Adipose tissue (tissue), 3 donors: ENCODE measurements at regions not wholly inside any gene's neighbourhood (a gene's known extent, or its start where the extent isn't known, plus 50 kb on each side); places are given as distances from the start of the nearest gene placed in this dataset.

Experiments
- H3K27ac ChIP-seq: one replicate; pipeline ENCODE4 v1.5.1; 2013; ENCODE audit warnings: low read depth, low read length
- WGBS, 3 donors: extraction: QIAGEN DNeasy Blood & Tissue Kit; methylation state at CpG; one replicate each; pipeline ENCODE4 v1.1.7; 2013; 5-methylcytosine and 5-hydroxymethylcytosine counted together
- donor health status: healthy with polysubstance abuse.
- donor health status: Bipolar disorder and iron deficiency.
- donor health status: healthy.

DNA sequence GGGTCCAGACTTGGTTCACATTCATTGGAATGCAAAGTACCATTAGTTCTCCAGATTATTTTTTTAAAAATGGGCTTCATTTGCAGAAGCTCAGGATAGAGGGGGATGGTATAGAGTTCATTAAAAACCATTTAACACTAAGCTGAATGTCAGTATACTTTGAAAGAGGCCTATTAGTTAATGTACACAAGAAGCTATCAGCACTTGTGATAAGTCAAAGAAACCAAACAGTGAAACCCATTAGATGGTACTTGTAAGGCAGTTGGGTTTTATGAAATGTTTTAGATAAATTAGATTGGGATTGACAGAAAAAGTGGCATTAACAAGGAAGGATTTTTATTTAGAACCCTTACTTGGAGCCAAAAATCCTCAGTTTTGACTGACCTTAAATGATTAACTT is 229.2 kb upstream of the MPDZ start:
- no peak overlapping the region for H3K27ac ChIP-seq

DNA sequence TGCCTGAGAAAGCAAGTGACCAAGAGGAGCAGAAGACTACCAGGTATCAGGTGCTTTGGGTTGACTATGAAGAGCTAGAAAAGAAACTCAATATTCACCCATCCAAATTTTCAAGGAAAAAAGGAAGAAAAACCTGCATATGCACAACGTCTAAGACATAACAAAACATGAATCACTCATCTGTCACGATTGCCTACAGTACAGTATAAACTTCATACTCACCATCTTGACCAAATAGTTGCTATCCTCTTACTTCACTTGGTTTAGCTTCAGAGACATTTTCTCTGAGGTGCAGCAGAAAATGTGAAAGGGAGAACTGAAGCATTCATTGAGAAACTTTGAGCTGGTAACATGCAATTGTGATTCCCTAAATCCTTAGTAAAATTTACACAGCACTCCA is 228.6 kb upstream of the MPDZ start:
- WGBS, 3 donors = 73 to 77% (median 75%) methylated on average over 2 of the region's 2 CpGs
- no peak overlapping the region for H3K27ac ChIP-seq

DNA sequence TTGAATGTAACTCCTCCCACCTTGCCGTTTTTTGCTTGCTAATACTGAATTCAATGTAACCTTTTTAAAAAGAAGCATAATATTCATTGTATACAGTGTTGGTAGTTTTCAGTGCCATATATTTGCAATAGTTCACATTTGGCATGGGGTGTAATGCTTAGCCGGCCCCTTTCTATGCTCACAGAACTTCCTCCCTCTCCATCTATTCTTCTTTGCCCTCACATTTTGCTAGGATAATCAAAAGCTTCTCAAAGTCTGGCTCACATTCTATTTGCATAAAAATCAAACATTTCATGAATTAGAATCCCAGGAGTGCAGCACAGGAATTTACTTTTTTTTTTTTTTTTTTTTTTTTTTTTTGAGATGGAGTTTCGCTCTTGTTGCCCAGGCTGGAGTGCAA is 226.3 kb upstream of the MPDZ start:
- 83 to 94% (median 90%) methylated on average over 3 of the region's 3 CpGs for WGBS, 3 donors
- no peak overlapping the region for H3K27ac ChIP-seq

DNA sequence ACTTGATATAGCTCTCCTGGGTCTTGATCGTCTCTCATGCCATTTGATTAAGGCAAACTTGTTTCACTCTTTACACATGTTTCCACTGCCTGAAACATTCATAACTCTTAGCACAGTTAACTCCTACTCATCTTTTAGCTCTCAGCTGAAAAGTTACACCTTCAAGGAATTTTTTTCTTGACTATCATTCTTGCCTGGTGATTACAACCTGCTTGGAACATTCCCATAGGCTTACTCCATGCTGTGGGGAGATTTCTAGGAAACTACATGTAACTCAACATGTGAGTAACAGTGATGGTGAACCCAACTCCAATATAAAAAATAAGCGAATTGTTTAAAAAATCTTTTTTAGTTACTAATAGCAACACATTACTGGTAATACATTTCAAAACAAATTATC is 224.1 kb upstream of the MPDZ start:
- WGBS, 3 donors = 81 to 96% (median 88%) methylated on average over 2 of the region's 2 CpGs
- no peak overlapping the region for H3K27ac ChIP-seq

DNA sequence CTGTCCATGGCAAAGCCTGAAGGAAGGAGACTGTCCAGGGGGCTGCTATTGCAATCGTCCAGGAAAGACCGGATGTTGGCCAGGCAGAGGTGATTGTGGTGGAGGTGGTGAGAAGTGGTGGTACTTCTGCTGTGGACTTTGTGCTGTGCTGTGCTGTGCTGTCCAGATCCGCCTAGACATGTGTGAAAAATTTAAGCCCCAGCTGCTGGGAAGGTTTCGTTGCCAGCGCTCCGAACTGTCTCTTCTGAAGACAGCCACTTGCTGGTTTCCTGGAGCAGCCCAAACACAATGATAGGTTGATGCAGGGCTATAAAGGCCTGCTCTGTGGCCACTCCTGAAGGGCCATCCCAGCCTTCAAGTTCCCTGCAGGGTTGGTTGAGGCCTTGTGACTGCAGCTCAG is 223.0 kb upstream of the MPDZ start:
- 85 to 95% (median 91%) methylated on average over 6 of the region's 6 CpGs for WGBS, 3 donors
- H3K27ac ChIP-seq = no peak overlapping the region

DNA sequence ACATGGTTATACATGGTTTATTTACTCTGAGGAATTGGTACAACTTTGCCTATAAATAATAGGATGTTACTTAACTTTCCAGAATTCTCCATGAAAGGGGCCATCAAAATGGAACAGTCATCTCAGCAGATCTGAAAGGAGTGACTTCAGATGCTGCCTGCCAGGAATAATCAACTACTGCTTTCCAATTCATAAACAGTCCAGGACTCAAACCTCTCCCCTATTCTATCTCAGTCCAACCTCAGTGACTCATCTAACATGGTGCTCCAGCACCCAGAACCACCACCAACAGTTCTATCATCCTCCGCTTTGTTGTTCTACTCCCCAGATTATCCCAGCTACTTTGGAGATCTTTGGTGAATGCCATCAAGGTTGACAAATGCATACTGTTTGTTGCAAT is 221.5 kb upstream of the MPDZ start:
- WGBS, 3 donors = 94 to 96% (median 96%) methylated on average over 1 of the region's 1 CpG
- H3K27ac ChIP-seq = no peak overlapping the region

DNA sequence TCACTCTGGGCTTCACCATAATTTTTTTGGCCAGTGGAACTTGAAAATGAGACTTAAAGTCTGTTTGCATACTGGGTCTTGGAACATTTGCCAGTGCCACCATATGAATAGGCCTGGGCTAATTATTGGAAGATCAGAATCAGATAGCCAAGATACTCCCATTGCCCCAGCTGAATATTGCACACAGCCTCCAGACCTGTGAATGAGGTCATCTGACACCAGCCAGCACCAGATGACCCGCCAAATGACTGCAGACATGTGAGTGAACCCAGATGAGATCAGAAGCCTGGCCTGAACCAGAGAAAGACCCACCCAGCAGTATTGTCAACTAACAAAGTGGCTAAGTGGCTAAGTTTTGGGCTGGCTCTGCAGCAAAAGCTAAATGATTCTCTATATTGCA is 220.5 kb upstream of the MPDZ start:
- no peak overlapping the region for H3K27ac ChIP-seq
- 64 to 78% (median 65%) methylated on average over 1 of the region's 1 CpG for WGBS, 3 donors

DNA sequence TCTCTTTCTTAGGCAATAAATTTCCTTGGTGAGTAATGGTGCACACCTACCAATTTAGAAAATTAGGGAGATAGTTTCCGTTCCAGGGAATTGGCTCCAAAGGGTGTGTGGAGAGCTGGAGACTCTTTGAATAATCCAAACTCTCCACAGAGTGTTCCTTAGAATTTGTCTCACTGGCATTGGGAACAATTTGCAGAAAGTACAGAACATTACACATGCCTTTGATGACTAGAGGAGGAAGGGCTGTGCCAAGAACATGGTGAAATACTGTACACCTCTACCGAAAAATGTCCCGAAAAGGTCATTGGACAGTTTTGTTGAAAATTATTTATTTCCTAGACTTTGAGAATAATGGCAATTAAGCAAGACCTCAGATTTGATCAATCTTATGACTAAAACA is 214.2 kb upstream of the MPDZ start:
- 84 to 97% (median 85%) methylated on average over 3 of the region's 3 CpGs for WGBS, 3 donors
- H3K27ac ChIP-seq = no peak overlapping the region

DNA sequence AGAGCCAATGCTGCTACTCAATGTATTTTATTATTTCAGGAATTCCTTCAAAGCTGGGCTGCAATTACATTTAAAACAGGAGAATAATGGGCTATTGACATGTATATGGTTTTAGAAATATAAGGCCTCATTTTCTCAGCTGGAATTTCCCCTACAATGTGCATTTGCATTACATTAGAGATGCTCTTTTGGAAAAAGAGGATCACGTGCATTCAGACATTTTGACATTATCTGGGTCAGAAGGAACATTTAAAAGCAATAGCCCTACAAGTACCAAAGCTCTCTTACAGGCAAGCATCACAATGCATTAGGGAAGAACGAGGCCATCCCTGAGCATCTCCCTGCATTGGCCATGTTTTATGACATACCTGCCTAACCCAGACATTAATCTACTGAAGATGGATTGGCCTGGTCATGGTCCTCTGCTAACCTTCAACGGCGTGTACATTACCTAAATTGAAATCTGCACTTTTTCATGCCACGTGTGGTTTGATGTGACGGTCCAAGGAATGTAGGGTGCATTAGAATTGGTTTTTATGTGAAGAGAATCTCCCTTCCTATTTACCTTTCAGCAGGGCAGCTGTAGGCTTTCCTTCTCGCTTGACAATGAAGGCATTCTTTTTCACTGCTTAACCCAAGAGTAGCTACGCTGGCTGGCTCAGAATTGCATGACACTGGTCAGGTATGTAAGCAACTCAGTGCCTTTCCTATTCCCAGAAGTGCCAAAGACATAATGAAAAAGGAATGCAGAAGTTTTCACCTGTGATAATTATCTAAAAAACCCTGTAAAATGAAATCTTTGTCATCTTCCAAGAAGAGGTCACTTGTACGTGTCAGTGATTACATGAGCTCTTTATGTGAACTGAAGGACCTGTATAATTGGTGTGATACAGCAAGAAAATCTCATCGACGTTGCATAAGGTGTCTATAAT is 212.3 kb upstream of the MPDZ start:
- no peak overlapping the region for H3K27ac ChIP-seq
- WGBS, 3 donors = 44 to 85% (median 84%) methylated on average over 11 of the region's 11 CpGs

DNA sequence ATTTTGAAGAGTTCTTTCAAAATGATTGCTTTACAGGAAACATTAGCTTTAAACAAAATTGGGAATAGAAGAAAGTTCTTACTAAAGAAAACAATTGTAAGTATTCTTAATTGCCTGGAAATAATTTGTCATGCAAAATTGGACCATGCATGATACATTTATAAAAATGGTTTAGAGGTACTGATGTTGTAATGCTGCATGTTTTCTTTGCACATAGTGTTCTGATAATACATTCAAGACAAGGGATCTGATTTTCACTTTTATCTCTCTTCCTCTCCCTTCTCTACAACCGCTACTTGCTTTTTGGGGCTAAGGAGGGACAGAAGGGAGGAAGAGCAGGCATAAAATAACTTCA is 211.6 kb upstream of the MPDZ start:
- WGBS, 3 donors = 54 to 100% (median 55%) methylated on average over 1 of the region's 1 CpG
- H3K27ac ChIP-seq = no peak overlapping the region

DNA sequence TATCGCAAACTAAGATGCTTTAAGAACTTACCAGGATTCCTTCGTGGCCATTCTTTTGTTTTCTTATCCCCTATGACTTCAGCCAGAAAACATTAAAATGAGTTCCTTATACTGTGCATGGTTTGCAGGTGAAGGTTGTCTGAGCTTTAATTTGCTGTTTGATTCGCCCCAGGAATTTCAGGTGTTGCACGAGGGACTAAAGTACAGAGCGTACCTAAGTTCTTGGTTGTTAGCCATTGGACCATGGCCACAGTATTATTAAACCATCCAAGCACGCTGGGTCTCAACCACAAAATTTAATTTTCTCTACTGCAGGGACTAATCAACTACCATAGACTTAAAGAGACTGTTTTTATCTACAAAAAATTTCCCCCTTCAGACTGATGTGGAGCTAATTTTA is 208.4 kb upstream of the MPDZ start:
- 83 to 92% (median 91%) methylated on average over 6 of the region's 6 CpGs for WGBS, 3 donors

DNA sequence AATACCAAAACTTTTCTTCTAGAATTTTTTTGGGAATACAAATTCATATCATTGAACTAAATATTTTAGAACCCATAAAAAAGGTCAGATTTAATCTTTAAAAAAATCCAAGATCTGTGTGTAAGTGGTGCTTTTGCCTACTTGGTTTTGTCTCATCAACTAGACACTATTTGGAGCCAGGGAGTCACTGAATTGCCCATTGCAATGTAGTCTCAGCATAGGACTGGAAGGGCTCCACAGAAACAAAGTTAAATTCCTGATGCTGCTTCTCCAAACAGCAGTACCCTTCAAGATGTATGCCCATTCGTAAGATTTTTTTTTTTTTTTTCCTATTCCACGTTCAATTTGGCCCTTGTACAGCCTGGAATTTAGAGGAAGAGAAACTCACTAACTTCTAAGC is 208.0 kb upstream of the MPDZ start:
- 58 to 65% (median 60%) methylated on average over 2 of the region's 2 CpGs for WGBS, 3 donors
- H3K27ac ChIP-seq = no peak overlapping the region

More for the DNA sequence above, 208.4 kb upstream of the MPDZ start:
- no peak overlapping the region for H3K27ac ChIP-seq

DNA sequence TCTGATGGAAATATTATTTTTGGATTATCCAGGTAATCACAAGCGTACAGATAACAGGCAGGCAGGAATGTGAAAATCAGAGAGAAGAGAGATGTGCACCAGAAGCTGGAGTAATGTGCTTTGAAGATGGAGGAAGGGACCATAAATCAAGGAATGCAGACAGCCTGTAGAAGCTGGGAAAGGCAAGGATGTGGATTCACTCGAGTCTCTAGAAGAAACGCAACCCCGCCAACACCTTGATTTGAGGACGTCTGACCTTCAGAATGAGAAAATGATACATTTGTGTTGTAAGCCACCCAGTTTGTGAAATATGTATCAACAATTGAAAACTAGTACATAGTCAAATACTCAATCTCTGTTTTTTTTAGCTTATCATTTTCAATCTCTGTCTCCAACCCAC is 207.6 kb upstream of the MPDZ start:
- WGBS, 3 donors = 82 to 84% (median 84%) methylated on average over 5 of the region's 5 CpGs
- H3K27ac ChIP-seq = no peak overlapping the region

DNA sequence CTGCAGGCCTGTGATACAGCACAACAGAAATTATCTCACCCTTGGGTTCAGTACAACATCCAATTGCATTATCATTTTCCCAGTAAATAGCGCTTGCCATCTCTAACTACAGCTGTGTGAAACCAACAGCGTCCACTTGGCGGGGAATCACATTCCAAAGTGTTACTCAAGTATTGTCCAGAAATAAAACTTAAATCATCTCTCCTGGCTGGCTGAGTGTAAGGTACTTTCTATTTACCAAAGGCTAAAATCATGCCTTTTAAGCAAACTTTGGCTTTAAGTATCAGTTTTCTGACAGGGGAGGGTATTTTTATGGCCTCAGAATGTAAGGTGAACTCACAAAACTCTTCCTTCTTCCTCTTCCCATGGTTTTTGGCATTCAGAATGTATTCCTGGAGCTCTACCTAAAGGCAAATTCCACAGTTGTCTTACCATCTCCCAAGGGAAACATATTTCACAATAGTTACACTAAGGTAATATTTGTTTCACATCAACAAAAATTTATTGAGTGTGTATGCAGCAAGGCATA is 205.6 kb upstream of the MPDZ start:
- 65 to 73% (median 67%) methylated on average over 3 of the region's 3 CpGs for WGBS, 3 donors
- H3K27ac ChIP-seq = no peak overlapping the region

DNA sequence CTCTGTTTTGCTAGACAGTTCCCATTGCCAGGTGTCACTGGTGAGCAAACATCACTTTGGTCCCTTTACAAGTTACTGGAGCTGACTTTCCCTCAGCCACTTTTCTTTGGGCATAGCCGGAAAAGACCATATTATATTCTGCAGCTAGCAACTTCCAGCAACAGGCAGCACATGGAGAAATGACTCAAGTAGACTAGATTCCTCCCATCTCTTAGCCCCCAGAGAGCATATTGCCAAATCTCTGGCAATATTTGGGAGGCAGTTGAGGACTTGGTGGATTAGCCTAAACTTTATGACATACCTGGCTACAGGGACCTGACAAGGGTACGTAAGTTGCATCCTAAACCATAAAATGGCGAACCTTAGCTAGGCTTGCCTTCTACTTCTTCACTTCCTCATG is 204.7 kb upstream of the MPDZ start:
- no peak overlapping the region for H3K27ac ChIP-seq
- 84 to 90% (median 87%) methylated on average over 3 of the region's 3 CpGs for WGBS, 3 donors

DNA sequence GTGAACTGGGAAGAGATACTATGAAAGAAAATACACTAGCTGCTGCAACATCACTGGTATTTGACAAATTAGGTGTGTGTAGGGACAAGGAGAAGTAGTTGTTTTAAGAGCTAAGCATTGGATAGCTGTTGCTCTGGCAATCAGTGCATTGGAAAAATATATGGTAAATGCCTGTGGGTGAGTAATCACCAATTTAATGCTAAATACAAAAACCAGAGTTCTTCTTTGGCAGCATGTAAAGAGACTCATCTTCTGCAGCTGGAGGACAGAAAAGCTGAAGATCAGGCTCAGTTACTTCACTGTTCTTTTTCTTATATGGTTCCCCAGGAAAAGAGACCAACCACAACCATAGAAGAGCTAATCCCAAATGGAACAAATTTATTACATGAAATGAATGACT is 201.8 kb upstream of the MPDZ start:
- no peak overlapping the region for H3K27ac ChIP-seq

DNA sequence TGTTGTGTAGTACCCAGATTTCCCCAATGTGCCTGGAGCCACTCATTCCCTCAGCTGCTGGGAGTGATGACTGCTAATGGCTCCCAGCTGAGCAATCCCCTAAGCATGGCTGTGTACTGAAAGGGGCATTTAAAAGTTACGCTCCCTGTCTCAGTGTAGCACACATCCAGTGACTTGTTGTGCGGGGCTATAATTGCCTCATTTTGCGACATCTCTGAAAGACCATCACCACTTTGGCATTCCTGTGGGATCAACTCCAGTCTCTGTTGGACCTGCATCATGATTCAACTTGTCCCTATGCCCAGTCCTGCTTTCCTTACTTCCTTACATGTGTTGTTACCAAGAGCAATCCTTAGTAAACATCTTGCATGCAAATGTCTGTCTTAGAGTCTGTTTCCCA is 201.2 kb upstream of the MPDZ start:
- 84 to 95% (median 89%) methylated on average over 3 of the region's 3 CpGs for WGBS, 3 donors
- no peak overlapping the region for H3K27ac ChIP-seq

DNA sequence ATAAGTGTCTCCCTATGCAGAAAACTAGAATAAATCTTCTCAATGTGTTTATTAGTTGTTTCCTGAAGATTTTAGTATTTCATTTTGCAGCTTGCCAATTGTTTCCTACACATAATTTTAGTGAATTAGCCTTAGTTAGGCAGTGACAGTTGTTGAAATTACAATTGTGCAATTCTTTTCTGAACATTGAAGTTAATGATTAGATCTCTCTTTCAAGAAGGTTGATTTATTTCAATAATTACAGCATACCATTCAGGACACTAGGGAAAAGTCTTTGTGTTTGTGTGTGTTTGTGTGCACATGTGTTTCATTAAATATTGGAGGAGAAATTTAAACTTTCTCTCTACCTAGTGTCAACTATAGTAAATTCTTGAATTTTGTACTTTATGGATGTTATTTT is 199.6 kb upstream of the MPDZ start:
- H3K27ac ChIP-seq = no peak overlapping the region

DNA sequence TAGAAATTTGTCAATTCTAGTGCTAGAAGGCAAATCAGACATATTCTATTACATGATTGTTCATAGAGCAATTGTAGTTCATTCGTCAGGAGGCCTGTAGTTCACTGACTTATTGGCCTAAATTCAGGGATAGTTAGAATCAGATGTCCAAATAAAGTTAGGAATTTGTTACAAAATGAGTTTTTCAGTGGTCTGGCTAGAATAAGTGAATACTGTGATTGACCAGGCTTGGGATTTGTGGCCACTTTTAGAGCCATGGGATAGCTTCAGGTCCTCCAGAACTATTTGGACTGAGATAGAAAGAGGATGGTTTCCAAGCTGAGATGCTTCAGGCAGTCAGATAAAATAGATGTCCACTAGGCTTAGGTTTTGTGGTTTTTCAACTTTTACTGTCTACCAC is 199.1 kb upstream of the MPDZ start:
- H3K27ac ChIP-seq = no peak overlapping the region
- 54 to 65% (median 58%) methylated on average over 1 of the region's 1 CpG for WGBS, 3 donors

DNA sequence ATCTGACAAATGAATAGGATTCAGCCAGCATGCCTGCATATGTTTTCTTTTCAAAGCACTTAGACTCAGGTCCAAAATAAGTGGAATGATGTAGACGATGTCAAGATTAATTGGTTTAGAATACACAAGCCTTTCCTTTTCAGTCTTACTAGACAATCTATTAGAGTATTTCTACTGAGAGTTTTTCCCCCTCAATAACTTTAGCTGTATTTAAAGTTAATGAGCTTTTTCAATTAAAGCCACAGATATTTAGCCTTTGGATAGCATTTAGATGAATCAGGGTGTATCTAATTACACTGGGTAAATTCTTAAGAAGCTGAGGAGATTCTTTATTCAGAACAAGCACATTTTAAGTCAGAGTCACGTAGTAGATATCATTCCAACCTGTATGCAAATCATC is 198.7 kb upstream of the MPDZ start:
- H3K27ac ChIP-seq = no peak overlapping the region
- 57 to 64% (median 59%) methylated on average over 2 of the region's 2 CpGs for WGBS, 3 donors
